HFFc6 (cell line): ENCODE measurements at regions not wholly inside any gene's neighbourhood (a gene's known extent, or its start where the extent isn't known, plus 50 kb on each side); places are given as distances from the start of the nearest gene placed in this dataset.
"Not testable (repeated sequence)": the region's sequence is repeated elsewhere in the genome, so short reads cannot be mapped to it uniquely, and the experiment has no call there.

ENCODE experiments used
- DNase-seq: peaks from one replicate; pipeline ENCODE4 v3.0.0-alpha.2; 2018
- H3K27ac Mint-ChIP-seq: 2 replicates; pipeline ENCODE4 v1.8.0; 2020; ENCODE audit warnings: mild to moderate bottlenecking, mixed read lengths
- H3K27me3 Mint-ChIP-seq: 2 replicates; pipeline ENCODE4 v1.8.0; 2021; ENCODE audit warnings: mild to moderate bottlenecking, moderate library complexity, mixed read lengths; ENCODE audit not compliant: insufficient read depth
- H3K36me3 Mint-ChIP-seq: 2 replicates; pipeline ENCODE4 v1.8.0; 2021; ENCODE audit warnings: low read depth, mixed read lengths
- H3K4me1 Mint-ChIP-seq: 2 replicates; pipeline ENCODE4 v1.8.0; 2020; ENCODE audit warnings: low read depth, mixed read lengths
- H3K4me3 Mint-ChIP-seq: 2 replicates; pipeline ENCODE4 v1.8.0; 2020; ENCODE audit warnings: mild to moderate bottlenecking, moderate library complexity, mixed read lengths
- H3K9me3 Mint-ChIP-seq: 2 replicates; pipeline ENCODE4 v1.8.0; 2020; ENCODE audit warnings: mild to moderate bottlenecking, mixed read lengths
- TF ChIP-seq, protein P1 (sequence below): fragments of 200-600 bp; sonication (generic); IDR thresholded peaks from 2 replicates; pipeline ENCODE4 v1.5.0; 2021; ENCODE audit warnings: antibody characterized with exemption, mild to moderate bottlenecking

DNA sequence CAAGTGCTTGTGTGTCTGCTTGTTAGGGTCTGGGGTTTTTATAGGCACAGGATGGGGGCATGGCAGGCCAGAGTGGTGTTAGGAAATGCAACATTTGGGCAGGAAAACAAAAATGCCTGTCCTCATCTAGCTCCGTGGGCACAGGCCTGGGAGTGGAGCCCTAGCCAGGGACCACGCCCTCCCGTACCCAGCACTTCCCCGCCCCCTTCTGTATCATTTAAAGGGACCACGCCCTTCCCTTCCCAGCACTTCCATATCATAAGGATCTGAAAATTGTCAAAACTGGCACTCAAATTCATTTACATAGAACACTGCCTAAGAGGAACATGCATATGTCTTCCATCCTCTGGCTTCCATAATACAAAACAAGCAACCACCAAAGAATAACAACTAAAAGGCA, 185.8 kb downstream of the B3GLCT start:
- DNase-seq, result no peak
- Mint-ChIP-seq H3K4me3 (no peak overlapping the region), H3K9me3 (no peaks in the 10 kb centered on the region), H3K27ac (no peak overlapping the region), H3K36me3 (no peaks in the 10 kb centered on the region), H3K27me3 (peaks cover 6% of the 10 kb centered on the region), H3K4me1 (no peaks in the 10 kb centered on the region)
- TF ChIP-seq, protein P1, sequence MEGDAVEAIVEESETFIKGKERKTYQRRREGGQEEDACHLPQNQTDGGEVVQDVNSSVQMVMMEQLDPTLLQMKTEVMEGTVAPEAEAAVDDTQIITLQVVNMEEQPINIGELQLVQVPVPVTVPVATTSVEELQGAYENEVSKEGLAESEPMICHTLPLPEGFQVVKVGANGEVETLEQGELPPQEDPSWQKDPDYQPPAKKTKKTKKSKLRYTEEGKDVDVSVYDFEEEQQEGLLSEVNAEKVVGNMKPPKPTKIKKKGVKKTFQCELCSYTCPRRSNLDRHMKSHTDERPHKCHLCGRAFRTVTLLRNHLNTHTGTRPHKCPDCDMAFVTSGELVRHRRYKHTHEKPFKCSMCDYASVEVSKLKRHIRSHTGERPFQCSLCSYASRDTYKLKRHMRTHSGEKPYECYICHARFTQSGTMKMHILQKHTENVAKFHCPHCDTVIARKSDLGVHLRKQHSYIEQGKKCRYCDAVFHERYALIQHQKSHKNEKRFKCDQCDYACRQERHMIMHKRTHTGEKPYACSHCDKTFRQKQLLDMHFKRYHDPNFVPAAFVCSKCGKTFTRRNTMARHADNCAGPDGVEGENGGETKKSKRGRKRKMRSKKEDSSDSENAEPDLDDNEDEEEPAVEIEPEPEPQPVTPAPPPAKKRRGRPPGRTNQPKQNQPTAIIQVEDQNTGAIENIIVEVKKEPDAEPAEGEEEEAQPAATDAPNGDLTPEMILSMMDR, result no peak

DNA sequence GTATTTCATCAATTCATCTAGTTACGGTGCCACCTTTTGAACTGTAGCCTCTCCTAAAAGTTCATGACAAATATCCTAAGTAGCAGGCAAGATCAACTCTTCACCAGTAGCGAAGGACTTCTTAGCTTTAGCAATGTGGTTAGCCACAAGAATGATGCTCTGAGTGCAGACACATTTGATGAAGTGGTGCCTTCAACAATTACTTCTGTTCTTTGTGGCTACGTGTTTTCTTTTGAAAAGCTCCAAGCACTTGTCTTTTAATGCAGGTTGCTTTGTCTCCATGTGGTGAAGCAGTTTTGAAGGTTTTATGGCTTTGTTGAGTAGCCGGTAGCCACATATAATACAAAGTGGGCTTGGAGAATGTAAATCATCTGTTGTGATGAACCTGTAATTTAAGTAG, 194.7 kb downstream of the B3GLCT start:
- Mint-ChIP-seq H3K4me1 (no peaks in the 10 kb centered on the region), H3K9me3 (peaks cover 7% of the 10 kb centered on the region; the same call in 1 of the 2 replicates), H3K4me3 (no peak overlapping the region), H3K27me3 (peaks cover 6% of the 10 kb centered on the region), H3K36me3 (no peaks in the 10 kb centered on the region), H3K27ac (no peak overlapping the region)
- no peak for DNase-seq
- TF ChIP-seq, protein P1, result no peak

DNA sequence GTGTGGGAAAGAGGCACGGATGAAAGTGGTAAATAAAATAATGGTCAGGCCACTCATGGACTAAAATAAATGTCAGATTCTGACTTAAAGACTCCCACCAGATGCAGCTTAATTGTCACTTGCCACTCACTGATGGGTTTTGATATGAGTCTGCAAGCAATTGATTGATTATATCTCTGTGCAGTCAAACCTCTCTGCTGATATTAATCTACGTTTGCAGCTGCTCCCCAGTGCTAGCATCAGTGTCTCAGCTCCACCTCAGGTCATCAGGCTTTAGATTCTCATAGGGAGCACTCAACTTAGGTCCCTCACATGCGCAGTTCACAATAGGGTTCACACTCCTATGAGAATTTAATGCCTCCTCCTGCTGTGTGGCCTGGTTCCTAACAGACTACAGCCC, 195.3 kb downstream of the B3GLCT start:
- H3K4me1 Mint-ChIP-seq, result no peaks in the 10 kb centered on the region
- no peak for DNase-seq
- H3K27ac Mint-ChIP-seq, result no peak overlapping the region
- no peaks in the 10 kb centered on the region for H3K36me3 Mint-ChIP-seq
- H3K9me3 Mint-ChIP-seq, result peaks cover 12% of the 10 kb centered on the region
- H3K4me3 Mint-ChIP-seq, result no peak overlapping the region
- peaks cover 3% of the 10 kb centered on the region for H3K27me3 Mint-ChIP-seq
- TF ChIP-seq, protein P1, result no peak

DNA sequence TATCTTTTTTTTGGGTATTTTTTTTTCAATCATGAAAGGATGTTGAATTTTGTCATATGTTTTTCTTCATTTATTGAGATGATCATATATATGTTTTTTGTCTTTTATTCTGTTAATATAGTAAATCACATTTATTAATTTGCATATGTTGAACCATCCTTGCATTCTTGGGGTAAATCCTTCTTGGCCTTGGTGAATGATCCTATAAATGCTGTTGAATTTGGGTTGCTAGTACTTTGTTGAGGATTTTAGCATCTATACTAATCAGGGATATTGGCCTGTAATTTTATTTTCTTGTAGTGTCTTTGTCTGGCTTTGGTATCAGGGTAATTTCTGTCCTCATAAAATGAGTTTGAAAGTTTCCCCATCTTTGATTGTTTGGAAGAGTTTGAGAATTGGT, 199.9 kb downstream of the B3GLCT start:
- H3K4me1 Mint-ChIP-seq, result no peaks in the 10 kb centered on the region
- DNase-seq, result no peak
- peaks cover 3% of the 10 kb centered on the region for H3K27me3 Mint-ChIP-seq
- H3K36me3 Mint-ChIP-seq, result no peaks in the 10 kb centered on the region
- peaks cover 17% of the 10 kb centered on the region for H3K9me3 Mint-ChIP-seq
- H3K27ac Mint-ChIP-seq, result no peak overlapping the region
- TF ChIP-seq, protein P1, result no peak
- no peak overlapping the region for H3K4me3 Mint-ChIP-seq

DNA sequence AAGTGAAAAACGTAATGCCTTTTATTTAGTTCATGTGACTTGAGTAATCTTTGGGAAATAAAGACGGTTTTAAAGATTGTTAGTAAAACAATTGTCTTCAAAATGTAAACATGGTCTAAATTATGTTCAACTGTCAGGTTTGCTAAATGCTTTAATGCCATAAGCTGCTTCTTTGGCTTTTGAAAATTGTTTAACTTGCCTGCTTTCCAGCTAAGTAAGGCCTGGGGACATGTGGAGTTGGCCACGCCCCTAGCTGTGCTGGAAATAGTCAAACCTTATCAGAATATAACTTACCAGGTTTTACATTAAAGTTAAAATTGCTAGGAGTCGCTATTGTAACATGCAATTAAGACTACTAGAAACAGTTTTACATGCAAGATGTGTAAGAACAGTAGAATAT, 203.9 kb downstream of the B3GLCT start:
- not testable (repeated sequence) for H3K36me3 Mint-ChIP-seq, H3K27me3 Mint-ChIP-seq, H3K4me1 Mint-ChIP-seq, H3K27ac Mint-ChIP-seq, DNase-seq, H3K4me3 Mint-ChIP-seq
- H3K9me3 Mint-ChIP-seq, result peaks cover 17% of the 10 kb centered on the region

DNA sequence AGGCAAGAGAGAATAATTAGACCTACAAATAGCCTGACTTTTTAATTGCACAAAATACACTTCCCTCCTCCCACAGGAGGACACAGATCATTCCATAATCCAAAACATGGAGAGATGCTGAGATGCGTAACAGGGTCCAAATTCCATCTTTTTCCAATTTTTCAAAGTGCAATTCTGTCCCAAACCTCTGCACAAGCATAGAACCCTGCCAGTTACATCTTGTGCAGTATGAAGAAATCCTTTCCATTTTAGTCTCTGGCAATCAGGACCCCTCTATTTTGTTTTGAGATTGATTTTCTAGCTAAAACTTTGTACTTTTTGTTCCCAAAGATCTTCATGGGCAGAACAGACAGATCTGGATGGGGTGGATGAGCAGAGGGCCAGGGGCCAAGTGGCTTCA, 209.2 kb downstream of the B3GLCT start:
- Mint-ChIP-seq H3K27ac (no peak overlapping the region), H3K36me3 (no peaks in the 10 kb centered on the region), H3K27me3 (peaks cover 10% of the 10 kb centered on the region; the same call in 1 of the 2 replicates)

More for the DNA sequence above, 209.2 kb downstream of the B3GLCT start:
- no peaks in the 10 kb centered on the region; the same call in 1 of the 2 replicates for H3K4me1 Mint-ChIP-seq
- TF ChIP-seq, protein P1, result no peak
- H3K9me3 Mint-ChIP-seq, result no peaks in the 10 kb centered on the region
- no peak for DNase-seq
- H3K4me3 Mint-ChIP-seq, result no peak overlapping the region
